ENCODE measurements at regions not wholly inside any gene's neighbourhood (a gene's known extent, or its start where the extent isn't known, plus 50 kb on each side); places are given as distances from the start of the nearest gene placed in this dataset.

DNA sequence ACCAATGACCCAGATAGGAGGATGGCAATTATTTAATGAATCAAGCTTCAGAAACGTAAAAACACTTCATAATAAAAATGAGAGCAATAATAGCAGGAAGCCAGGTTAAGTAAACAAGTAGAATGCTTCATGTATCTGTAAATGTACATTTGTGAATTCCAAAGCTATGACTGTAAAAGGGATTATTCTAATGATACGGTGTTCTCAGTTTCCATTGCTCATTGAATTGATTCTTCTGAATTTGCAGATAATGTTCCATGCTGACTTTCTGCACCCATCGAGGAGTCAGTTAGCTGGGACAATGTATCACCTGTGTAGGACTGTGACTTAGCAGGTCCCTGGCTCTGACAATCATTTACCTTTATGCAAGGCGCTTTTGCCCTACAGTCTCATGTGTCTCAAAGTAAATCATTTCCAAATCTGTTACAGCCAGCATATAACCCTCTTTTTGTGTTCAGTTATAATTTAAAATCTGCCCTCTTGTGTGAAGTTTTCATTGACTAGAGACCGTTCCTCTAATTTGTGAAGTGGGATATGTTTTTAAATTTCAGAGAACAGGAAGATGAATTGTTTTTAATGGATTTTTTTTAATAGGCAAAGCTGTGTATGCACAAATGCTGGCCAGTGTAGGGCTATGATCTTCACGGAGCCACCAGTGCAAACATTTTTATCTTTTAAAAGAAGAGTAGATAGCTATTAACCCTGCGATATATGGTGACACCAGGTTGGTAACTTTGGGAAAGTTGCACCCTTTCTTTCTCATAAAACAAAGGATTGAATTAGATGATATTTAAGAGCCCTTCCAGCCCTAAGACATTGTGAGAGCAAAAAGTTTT is 267.1 kb downstream of the KLF5 start:
- in situ Hi-C loops (cut with MboI; ENCODE audit: low sequenced_read_pairs, unreplicated experiment), result no loop called here

GRCh38 chr13:73324842-73325722 is 266.3 kb downstream of the KLF5 start:
- DNase-seq (ENCODE audit: low spot score), result no peak
- in situ Hi-C loops (cut with MboI; ENCODE audit: low sequenced_read_pairs, unreplicated experiment), result no loop called here

More for the DNA sequence above, 267.1 kb downstream of the KLF5 start:
- DNase-seq (ENCODE audit: low spot score), result no peak
- TF ChIP-seq, protein P1, sequence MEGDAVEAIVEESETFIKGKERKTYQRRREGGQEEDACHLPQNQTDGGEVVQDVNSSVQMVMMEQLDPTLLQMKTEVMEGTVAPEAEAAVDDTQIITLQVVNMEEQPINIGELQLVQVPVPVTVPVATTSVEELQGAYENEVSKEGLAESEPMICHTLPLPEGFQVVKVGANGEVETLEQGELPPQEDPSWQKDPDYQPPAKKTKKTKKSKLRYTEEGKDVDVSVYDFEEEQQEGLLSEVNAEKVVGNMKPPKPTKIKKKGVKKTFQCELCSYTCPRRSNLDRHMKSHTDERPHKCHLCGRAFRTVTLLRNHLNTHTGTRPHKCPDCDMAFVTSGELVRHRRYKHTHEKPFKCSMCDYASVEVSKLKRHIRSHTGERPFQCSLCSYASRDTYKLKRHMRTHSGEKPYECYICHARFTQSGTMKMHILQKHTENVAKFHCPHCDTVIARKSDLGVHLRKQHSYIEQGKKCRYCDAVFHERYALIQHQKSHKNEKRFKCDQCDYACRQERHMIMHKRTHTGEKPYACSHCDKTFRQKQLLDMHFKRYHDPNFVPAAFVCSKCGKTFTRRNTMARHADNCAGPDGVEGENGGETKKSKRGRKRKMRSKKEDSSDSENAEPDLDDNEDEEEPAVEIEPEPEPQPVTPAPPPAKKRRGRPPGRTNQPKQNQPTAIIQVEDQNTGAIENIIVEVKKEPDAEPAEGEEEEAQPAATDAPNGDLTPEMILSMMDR (IDR thresholded peaks at IDR 0.05; ENCODE audit: borderline replicate concordance, control extremely low read depth, extremely low read depth, insufficient read depth, missing control alignments), result no peak

DNA sequence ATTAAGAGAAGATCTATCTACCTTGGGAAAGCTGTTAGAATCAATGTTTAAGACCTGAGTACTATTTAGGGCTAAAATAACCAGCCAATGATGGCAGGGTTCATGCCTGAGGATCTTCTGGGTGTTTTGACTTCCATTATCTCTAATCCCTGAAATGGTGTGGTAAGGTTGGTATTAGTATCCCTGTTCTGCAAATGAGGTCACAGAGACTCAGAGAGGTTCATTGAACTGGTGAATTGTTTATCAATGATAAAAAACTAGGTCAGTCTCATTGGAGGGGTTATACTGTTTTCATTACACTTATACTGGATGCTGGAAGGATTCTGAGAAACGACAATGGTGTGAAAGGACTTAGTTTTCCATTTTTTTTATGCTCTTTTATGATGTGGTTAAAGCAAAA is 264.8 kb downstream of the KLF5 start:
- DNase-seq (ENCODE audit: low spot score), result no peak
- in situ Hi-C loops (cut with MboI; ENCODE audit: low sequenced_read_pairs, unreplicated experiment), result no loop called here
- TF ChIP-seq, protein P1 (IDR thresholded peaks at IDR 0.05; ENCODE audit: borderline replicate concordance, control extremely low read depth, extremely low read depth, insufficient read depth, missing control alignments), result no peak

More at GRCh38 chr13:73324842-73325722, 266.3 kb downstream of the KLF5 start:
- TF ChIP-seq, protein P1 (IDR thresholded peaks at IDR 0.05; ENCODE audit: borderline replicate concordance, control extremely low read depth, extremely low read depth, insufficient read depth, missing control alignments), result no peak

- TF ChIP-seq, protein P1 (IDR thresholded peaks at IDR 0.05; ENCODE audit: borderline replicate concordance, control extremely low read depth, extremely low read depth, insufficient read depth, missing control alignments), result no peak
- in situ Hi-C loops (cut with MboI; ENCODE audit: low sequenced_read_pairs, unreplicated experiment), result no loop called here
- DNase-seq (ENCODE audit: low spot score), result no peak
Observed at GRCh38 chr13:73321043-73321442, 262.2 kb downstream of the KLF5 start.

GRCh38 chr13:73317140-73317539 is 258.3 kb downstream of the KLF5 start:
- in situ Hi-C loops (cut with MboI; ENCODE audit: low sequenced_read_pairs, unreplicated experiment), result no loop called here
- TF ChIP-seq, protein P1 (IDR thresholded peaks at IDR 0.05; ENCODE audit: borderline replicate concordance, control extremely low read depth, extremely low read depth, insufficient read depth, missing control alignments), result no peak
- DNase-seq (ENCODE audit: low spot score), result no peak

- in situ Hi-C loops (cut with MboI; ENCODE audit: low sequenced_read_pairs, unreplicated experiment), result no loop called here
- DNase-seq (ENCODE audit: low spot score), result no peak
- TF ChIP-seq, protein P1 (IDR thresholded peaks at IDR 0.05; ENCODE audit: borderline replicate concordance, control extremely low read depth, extremely low read depth, insufficient read depth, missing control alignments), result no peak
Observed at GRCh38 chr13:73310366-73310765, 251.6 kb downstream of the KLF5 start.
